HAP-1 (cell line): ENCODE measurements at regions not wholly inside any gene's neighbourhood (a gene's known extent, or its start where the extent isn't known, plus 50 kb on each side); places are given as distances from the start of the nearest gene placed in this dataset.
"Not testable (repeated sequence)": the region's sequence is repeated elsewhere in the genome, so short reads cannot be mapped to it uniquely, and the experiment has no call there.

ENCODE experiments used
- DNase-seq, 2 experiments: peaks; one replicate each; pipeline ENCODE4 v3.0.0-alpha.2; 2016 to 2020; ENCODE audit warnings: low spot score in 2 of 2
- H3K27me3 ChIP-seq: fragments of 250-450 bp; sonication (Bioruptor Pico); 2 replicates; pipeline ENCODE4 v1.5.1; 2020; ENCODE audit warnings: low read depth, mild to moderate bottlenecking, moderate library complexity
- H3K36me3 ChIP-seq: fragments of 250-450 bp; sonication (Bioruptor Pico); replicated peaks from 2 replicates; pipeline ENCODE4 v1.5.1; 2020; ENCODE audit warnings: mild to moderate bottlenecking
- H3K4me1 ChIP-seq: fragments of 250-450 bp; sonication (Bioruptor Pico); 2 replicates; pipeline ENCODE4 v1.5.1; 2020; ENCODE audit warnings: mild to moderate bottlenecking
- H3K4me3 ChIP-seq: fragments of 250-450 bp; sonication (Bioruptor Pico); 2 replicates; pipeline ENCODE4 v1.5.1; 2020; ENCODE audit warnings: mild to moderate bottlenecking, moderate library complexity
- H3K9me3 ChIP-seq: fragments of 250-450 bp; sonication (Bioruptor Pico); 2 replicates; pipeline ENCODE4 v1.5.1; 2020; ENCODE audit warnings: mild to moderate bottlenecking, moderate library complexity
- in situ Hi-C: fragments of 300-500 bp; cut with MboI; formaldehyde crosslinking; loops from 3 replicates; pipeline ENCODE4 v1.14.3; 2020; ENCODE audit warnings: low sequenced_read_pairs, inconsistent platforms, mixed read lengths

DNA sequence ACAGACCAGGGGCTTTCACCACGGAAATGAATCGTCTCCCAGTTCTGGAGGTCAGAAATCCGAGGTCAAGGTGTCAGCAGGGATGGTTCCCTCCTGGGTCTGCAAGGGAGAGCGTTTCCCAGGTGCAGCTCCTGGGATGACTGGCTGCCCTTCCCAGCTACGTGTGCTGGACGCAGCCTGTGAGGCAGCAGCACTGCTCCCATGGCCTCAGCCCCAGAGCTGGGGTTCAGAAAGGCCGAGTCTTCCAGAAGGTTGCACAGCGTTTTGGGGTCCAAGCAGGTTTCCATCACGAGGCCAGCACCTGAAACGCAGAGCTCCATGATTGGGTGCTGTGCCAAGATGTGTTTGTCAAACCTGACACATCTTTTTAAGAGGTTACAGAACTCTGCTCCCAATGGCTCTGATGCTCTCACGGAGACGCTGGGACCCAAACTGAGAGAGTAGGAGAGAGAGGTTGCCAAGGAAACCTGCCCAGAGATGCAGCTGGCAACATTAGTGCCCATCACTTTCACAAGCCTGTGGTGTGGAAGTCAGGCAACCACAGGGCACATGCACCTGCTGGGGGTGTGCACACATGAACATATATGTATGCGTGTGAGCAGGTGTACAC is 65.8 kb upstream of the LRPAP1 start:
- H3K36me3 ChIP-seq, H3K9me3 ChIP-seq, H3K4me1 ChIP-seq, DNase-seq, H3K4me3 ChIP-seq, H3K27me3 ChIP-seq, in situ Hi-C loops: not testable (repeated sequence)

DNA sequence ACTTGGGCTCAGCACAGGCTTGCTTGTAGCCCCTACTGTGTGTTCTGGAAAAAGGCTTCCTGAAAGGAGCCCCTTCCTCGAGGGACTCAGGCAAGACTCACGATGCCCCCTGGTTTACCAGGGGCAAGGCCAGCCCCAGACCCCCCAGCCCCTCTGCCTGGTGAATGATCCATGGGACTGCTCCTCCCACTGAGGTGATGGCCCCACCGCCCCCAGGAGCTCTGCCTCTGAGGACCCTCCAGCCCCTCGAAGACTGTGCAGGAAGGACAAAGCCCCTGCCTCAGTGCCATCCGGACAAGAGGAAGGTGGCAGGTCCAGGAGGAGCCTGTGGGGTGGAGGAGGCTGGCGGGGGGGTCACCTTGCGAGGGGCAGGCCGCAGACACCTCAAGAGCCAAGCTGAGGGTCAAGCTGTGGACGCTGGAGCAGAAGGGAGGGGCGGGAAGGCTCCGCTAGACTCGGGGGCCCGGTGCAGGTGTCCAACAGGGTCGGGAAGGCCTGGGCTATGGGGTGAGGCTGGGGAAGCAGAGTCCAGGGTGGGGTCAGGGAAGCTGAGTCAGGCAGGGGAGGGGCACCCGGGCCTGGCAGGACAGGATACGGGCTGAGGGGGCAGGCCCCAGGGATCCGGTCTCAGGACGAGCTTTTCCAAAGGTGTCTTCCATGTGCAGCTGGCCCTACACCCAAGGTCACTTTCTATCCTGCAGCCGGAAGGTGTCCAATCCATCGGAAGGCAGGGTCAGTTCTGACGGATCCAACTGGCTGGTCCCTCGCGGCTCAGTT is 64.9 kb upstream of the LRPAP1 start:
- H3K4me1 ChIP-seq, in situ Hi-C loops, H3K4me3 ChIP-seq, H3K27me3 ChIP-seq, H3K36me3 ChIP-seq, DNase-seq, H3K9me3 ChIP-seq: not testable (repeated sequence)

DNA sequence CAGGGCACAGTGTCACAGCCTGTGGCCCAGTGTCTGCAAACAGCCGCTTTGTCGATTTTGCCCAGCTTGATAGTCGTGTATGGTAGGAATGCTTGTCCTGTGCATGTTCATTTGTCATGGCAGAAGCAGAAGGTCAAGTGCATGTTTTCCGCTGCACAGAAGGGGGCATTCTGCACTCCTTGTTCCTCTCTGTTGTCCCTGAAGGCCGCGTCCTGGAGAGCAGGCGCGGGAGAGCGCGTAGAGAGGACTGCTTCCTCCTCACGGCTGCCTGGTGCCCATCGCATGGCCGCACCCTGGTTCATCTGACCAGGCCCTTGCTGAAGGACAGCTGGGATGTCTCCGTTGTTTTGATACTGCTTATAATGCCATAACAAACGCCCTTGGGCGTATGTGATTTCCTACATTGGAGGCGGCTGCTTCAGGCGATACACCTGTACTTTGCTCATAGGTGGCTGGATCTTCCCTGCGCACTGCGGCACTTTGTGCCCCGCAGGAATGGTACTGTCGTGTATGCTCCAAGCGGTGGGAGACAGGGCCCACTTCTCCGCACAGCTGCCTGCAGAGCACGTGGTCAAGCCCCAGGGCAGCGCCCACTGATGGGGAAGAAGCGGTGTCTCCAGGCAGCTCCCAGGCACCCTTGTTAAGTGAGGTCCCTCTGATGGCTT is 63.5 kb upstream of the LRPAP1 start:
- DNase-seq, H3K4me1 ChIP-seq, H3K4me3 ChIP-seq, in situ Hi-C loops, H3K9me3 ChIP-seq, H3K36me3 ChIP-seq, H3K27me3 ChIP-seq: not testable (repeated sequence)

DNA sequence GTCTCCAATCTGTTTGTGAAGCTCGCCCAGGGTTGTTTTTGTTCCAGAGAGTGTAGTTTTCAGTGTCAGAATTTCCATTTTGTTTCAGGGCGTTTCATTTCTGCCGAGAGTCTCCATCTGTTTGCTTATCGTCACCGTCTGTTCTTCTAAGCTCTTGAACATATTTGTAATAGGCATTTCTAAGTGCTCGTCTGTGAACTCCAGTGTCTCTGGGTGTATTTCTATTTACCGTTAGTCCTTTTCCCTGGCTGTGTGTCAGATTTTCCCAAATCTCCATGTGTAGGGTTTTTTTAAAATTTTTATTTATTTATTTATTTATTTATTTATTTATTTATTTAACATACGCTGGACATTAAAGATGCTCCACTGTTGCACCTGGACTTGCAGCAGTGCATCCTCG is 62.5 kb upstream of the LRPAP1 start:
- in situ Hi-C loops, H3K4me1 ChIP-seq, H3K27me3 ChIP-seq, H3K4me3 ChIP-seq, H3K36me3 ChIP-seq, H3K9me3 ChIP-seq, DNase-seq: not testable (repeated sequence)

GRCh38 chr4:3589946-3590924 is 58.0 kb upstream of the LRPAP1 start:
- H3K27me3 ChIP-seq, DNase-seq, H3K4me1 ChIP-seq, in situ Hi-C loops, H3K4me3 ChIP-seq, H3K9me3 ChIP-seq, H3K36me3 ChIP-seq: not testable (repeated sequence)

DNA sequence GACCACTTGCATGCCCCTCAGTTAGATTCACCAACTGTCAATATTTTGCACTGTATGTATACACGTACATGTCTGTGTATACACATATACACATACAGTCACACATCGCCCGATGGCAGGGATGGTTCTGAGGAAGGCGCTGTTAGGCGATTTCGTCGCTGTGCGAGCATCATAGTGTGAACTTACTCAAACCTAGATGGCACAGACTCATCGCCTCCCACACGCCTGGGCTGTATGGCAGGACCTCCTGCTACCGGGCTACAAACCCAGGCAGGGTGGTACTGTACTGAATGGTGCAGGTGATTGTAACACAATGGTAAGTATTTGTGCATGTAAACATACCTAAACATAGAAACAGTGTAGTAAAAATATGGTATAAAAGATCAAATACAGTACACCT is 57.2 kb upstream of the LRPAP1 start:
- H3K36me3 ChIP-seq, H3K9me3 ChIP-seq, DNase-seq, H3K4me1 ChIP-seq, H3K27me3 ChIP-seq, in situ Hi-C loops, H3K4me3 ChIP-seq: not testable (repeated sequence)

GRCh38 chr4:3588517-3589194 is 56.4 kb upstream of the LRPAP1 start:
- H3K4me1 ChIP-seq, DNase-seq, in situ Hi-C loops: not testable (repeated sequence)

DNA sequence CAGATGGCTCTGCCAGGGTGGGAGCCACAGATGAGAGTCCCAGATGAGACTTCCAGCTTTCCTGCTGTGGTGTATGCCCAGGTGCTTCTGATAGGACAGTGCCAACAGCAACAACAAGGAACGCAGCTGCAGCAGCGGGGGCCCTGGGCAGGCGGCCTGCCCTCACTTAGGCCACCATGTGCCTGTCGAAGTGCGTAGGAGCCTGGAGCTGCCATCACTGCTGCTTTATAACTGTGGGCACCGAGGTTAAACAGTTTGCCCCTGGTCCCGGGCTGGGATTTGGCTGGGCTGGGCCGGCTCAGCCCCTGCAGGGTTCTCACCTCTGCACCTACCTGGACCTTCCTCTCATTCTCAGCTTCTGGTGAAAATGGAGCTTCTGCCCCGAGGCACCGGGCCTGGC is 54.4 kb upstream of the LRPAP1 start:
- DNase-seq, H3K9me3 ChIP-seq, H3K36me3 ChIP-seq, H3K27me3 ChIP-seq, H3K4me1 ChIP-seq, in situ Hi-C loops, H3K4me3 ChIP-seq: not testable (repeated sequence)

More at GRCh38 chr4:3588517-3589194, 56.4 kb upstream of the LRPAP1 start:
- H3K4me3 ChIP-seq, H3K27me3 ChIP-seq, H3K36me3 ChIP-seq, H3K9me3 ChIP-seq: not testable (repeated sequence)

GRCh38 chr4:3585567-3585966 is 53.3 kb upstream of the LRPAP1 start:
- H3K27me3 ChIP-seq, DNase-seq, in situ Hi-C loops: not testable (repeated sequence)

DNA sequence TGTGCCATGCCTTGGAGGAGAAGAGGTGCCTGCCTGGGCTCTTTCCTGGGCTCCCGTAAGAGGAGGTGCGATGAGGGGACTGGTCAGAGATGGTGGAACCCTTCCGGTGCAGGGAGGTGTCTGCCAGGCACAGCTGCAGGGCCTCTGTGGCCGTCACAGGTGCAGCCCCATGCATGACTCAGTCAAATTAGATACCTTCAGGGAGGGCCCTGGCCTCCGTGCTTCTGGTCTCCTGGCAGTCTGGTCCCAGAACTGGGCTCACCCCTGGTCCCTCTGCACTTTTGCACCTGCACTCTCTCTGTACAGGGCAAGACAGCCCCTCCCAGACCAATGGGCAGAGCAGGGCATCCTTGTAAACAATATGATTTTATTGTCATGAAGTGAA is 49.9 kb upstream of the LRPAP1 start:
- in situ Hi-C loops, result no loop called here
- no peak for DNase-seq
- no peak overlapping the region for H3K4me3 ChIP-seq
- no peaks in the 10 kb centered on the region for H3K4me1 ChIP-seq
- no peaks in the 10 kb centered on the region for H3K9me3 ChIP-seq
- no peaks in the 10 kb centered on the region for H3K36me3 ChIP-seq
- H3K27me3 ChIP-seq, result no peaks in the 10 kb centered on the region

More at GRCh38 chr4:3585567-3585966, 53.3 kb upstream of the LRPAP1 start:
- H3K4me1 ChIP-seq, H3K36me3 ChIP-seq, H3K9me3 ChIP-seq, H3K4me3 ChIP-seq: not testable (repeated sequence)
